ENCODE measurements at regions not wholly inside any gene's neighbourhood (a gene's known extent, or its start where the extent isn't known, plus 50 kb on each side); places are given as distances from the start of the nearest gene placed in this dataset.

DNA sequence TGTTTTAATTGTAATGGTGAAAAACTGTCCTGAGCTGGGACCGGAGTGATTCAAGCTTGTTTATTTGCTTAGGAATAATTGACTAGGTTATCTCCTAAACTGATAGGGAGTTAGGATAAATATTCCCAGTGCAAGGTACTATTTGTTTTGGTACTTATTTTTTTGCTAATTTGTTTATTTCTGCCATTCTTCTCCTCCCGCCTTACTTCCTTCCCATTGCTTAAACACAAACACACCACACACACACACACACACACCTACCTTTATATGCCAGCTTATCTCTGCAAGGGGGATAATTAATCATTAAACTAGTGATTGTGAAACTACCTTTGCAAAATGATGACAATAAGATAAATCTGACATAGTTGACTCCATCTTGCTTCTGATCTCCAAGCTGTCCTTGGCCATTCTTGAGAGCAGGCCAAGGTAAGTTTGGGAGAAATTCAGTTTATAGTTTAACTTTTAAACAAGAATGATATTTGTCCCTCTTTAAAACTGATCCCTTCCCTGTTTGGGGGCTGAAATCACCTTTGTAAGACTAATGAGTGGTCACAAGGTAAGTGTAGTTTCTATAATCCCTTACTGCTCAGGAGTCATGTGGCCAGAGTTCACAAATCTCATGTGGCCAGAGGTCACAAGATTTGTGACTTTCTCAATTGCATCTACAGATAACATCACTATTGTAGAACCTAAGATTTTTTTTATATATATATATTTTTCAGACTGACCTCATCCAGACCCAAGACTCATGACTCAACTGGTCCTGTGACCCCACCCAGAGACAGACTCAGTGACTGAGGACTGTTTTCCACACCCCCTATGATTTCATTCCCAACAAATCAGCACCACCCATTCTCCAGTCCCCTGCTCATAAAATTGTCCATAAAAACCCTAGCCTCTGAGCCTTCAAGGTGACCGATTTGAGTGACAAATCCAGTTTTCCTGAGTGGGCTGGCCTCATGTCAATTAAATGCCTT is 83.1 kb upstream of the LRRTM4 start:
- H3K9me3 ChIP-seq, result no peaks in the 10 kb centered on the region
- intact Hi-C loops (cut with DNase I), result no loop called here
- H3K36me3 ChIP-seq, result no peaks in the 10 kb centered on the region
- TF ChIP-seq, protein P1, sequence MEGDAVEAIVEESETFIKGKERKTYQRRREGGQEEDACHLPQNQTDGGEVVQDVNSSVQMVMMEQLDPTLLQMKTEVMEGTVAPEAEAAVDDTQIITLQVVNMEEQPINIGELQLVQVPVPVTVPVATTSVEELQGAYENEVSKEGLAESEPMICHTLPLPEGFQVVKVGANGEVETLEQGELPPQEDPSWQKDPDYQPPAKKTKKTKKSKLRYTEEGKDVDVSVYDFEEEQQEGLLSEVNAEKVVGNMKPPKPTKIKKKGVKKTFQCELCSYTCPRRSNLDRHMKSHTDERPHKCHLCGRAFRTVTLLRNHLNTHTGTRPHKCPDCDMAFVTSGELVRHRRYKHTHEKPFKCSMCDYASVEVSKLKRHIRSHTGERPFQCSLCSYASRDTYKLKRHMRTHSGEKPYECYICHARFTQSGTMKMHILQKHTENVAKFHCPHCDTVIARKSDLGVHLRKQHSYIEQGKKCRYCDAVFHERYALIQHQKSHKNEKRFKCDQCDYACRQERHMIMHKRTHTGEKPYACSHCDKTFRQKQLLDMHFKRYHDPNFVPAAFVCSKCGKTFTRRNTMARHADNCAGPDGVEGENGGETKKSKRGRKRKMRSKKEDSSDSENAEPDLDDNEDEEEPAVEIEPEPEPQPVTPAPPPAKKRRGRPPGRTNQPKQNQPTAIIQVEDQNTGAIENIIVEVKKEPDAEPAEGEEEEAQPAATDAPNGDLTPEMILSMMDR (IDR thresholded peaks at IDR 0.05), result no peak
- no peaks in the 10 kb centered on the region for H3K4me1 ChIP-seq
- no peaks in the 10 kb centered on the region for H3K27me3 ChIP-seq
- H3K27ac ChIP-seq, result no peak overlapping the region
- no peak for DNase-seq (ENCODE audit: low spot score in 2 of 2)
- no peak overlapping the region for H3K4me3 ChIP-seq

DNA sequence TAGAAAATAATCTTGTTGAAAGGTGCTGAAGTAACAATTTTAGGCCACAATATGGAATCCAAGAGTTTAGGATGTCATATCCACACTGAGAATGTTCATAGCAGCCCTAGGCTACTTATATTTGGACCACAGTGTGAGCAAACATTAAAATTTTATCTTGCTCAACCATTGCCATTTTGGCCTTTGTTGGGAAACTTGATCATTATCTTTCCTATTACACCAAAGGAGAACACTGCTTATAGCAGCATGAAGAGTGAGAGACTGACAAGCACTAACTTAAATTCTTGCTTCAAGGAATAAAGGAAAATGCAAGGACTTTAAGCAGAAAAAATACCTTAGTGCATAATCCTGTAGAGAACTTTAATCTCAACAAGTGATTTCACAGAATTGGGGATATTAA is 86.3 kb upstream of the LRRTM4 start:
- intact Hi-C loops (cut with DNase I), result no loop called here
- no peaks in the 10 kb centered on the region for H3K9me3 ChIP-seq
- no peaks in the 10 kb centered on the region for H3K36me3 ChIP-seq
- no peaks in the 10 kb centered on the region for H3K27me3 ChIP-seq
- no peak overlapping the region for H3K27ac ChIP-seq
- TF ChIP-seq, protein P1 (IDR thresholded peaks at IDR 0.05), result no peak
- H3K4me1 ChIP-seq, result no peaks in the 10 kb centered on the region
- no peak for DNase-seq (ENCODE audit: low spot score in 2 of 2)
- H3K4me3 ChIP-seq, result no peak overlapping the region

DNA sequence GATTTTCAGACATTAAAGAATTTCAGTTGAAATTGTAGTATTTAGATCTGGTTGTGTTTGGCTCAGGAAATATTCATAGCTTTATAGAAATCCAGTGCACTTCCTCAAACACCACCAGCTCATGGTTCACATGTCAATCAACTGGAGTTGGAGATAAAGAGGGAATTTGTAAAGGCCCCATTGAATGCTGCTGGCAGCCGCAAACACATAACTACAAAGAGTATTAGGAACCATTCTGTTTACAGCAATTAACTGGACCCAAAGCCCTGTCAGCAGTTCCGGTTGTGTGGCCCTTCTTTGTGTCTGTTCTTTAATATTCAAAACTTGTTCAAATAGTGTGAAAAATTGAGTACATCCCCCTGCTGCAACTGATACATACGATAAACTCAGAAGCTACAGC is 107.4 kb upstream of the LRRTM4 start:
- TF ChIP-seq, protein P1 (IDR thresholded peaks at IDR 0.05), result no peak
- no peaks in the 10 kb centered on the region for H3K36me3 ChIP-seq
- no peak for DNase-seq (ENCODE audit: low spot score in 2 of 2)
- H3K4me3 ChIP-seq, result no peak overlapping the region
- H3K4me1 ChIP-seq, result no peaks in the 10 kb centered on the region
- H3K27me3 ChIP-seq, result no peaks in the 10 kb centered on the region
- intact Hi-C loops (cut with DNase I), result no loop called here
- H3K27ac ChIP-seq, result no peak overlapping the region
- H3K9me3 ChIP-seq, result no peaks in the 10 kb centered on the region

DNA sequence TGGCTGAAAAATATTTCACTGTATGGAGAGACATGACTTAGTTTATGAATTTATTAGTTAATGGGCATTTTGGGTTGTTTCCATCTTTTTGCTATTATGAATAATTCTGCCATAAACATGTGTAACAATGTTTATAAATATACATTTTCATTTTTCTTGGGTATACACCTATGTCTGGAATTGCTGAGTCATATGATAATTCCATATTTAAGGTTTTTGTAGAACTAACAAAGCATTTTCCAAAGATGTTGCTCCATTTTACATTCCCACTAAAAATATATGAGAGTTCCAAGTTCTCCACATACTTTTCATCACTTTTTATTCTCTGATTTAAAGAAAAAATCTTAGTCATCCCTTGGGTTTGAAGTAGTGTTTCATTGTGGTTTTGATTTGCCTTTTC is 108.8 kb upstream of the LRRTM4 start:
- Histone ChIP-seq H3K4me3 (no peak overlapping the region), H3K36me3 (no peaks in the 10 kb centered on the region), H3K9me3 (no peaks in the 10 kb centered on the region), H3K4me1 (no peaks in the 10 kb centered on the region), H3K27me3 (no peaks in the 10 kb centered on the region), H3K27ac (no peak overlapping the region)
- TF ChIP-seq, protein P1 (IDR thresholded peaks at IDR 0.05), result no peak
- DNase-seq (ENCODE audit: low spot score in 2 of 2), result no peak
- intact Hi-C loops (cut with DNase I), result no loop called here

DNA sequence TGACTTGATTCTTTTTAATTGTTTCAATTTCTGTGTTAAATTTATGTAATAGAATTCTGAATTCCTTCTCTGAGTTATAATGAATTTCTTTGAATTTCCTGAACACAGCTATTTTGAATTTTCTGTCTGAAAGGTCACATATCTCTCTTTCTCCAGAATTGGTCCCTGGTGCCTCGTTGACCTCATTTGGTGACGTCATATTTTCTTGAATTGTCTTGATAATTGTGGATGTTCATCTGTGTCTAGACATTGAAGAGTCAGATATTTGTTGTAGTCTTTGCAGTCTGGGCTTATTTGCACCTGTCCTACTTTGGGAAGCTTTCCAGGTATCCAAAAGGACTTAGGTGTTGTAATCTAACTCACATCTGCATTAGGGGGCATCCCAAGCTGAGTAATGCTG is 111.4 kb upstream of the LRRTM4 start:
- DNase-seq (ENCODE audit: low spot score in 2 of 2), result no peak
- Histone ChIP-seq H3K36me3 (no peaks in the 10 kb centered on the region), H3K4me3 (no peak overlapping the region), H3K27ac (no peak overlapping the region), H3K27me3 (no peaks in the 10 kb centered on the region), H3K4me1 (no peaks in the 10 kb centered on the region), H3K9me3 (no peaks in the 10 kb centered on the region)
- intact Hi-C loops (cut with DNase I), result no loop called here
- TF ChIP-seq, protein P1 (IDR thresholded peaks at IDR 0.05), result no peak
